ENCODE measurements at regions not wholly inside any gene's neighbourhood (a gene's known extent, or its start where the extent isn't known, plus 50 kb on each side); places are given as distances from the start of the nearest gene placed in this dataset.

DNA sequence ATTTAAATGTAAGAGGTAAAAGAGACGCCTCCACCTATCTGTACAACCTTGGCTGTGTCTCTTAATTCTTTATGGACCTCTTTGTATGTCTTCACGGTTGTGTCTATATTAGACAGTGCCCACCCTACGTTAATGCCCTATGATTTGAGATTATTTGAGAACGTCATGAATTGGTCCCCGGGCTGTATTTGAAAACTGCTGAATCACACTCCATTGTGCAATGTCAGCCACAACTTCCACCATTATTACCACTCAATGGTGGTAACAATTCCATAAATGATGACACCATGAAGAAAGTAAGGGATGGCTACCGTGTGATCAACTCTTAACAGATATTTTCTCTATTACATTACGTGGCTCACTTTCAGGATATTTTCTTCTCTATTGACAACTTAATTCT is 182.4 kb upstream of the RBFOX1 start:
- TF ChIP-seq TCF12 (IDR thresholded peaks at IDR 0.05; ENCODE audit: low read depth), result no peak
- TF ChIP-seq ZBTB7A (IDR thresholded peaks at IDR 0.05; ENCODE audit: low read depth), result no peak
- TF ChIP-seq, protein P1, sequence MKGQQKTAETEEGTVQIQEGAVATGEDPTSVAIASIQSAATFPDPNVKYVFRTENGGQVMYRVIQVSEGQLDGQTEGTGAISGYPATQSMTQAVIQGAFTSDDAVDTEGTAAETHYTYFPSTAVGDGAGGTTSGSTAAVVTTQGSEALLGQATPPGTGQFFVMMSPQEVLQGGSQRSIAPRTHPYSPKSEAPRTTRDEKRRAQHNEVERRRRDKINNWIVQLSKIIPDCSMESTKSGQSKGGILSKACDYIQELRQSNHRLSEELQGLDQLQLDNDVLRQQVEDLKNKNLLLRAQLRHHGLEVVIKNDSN (IDR thresholded peaks at IDR 0.05), result no peak
- no peak for TF ChIP-seq YY1 (IDR thresholded peaks at IDR 0.05; ENCODE audit: low read depth)
- no peak for TF ChIP-seq EP300 (IDR thresholded peaks at IDR 0.05; ENCODE audit: borderline replicate concordance)
- TF ChIP-seq CREB1 (IDR thresholded peaks at IDR 0.05; ENCODE audit: low read depth), result no peak
- no peak for TF ChIP-seq CEBPB (IDR thresholded peaks at IDR 0.05)
- TF ChIP-seq TEAD4 (IDR thresholded peaks at IDR 0.05), result no peak
- TF ChIP-seq RAD21 (IDR thresholded peaks at IDR 0.05; ENCODE audit: low read depth), result no peak
- TF ChIP-seq, protein P2, sequence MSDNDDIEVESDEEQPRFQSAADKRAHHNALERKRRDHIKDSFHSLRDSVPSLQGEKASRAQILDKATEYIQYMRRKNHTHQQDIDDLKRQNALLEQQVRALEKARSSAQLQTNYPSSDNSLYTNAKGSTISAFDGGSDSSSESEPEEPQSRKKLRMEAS (IDR thresholded peaks at IDR 0.05), result no peak
- TF ChIP-seq NFIC (IDR thresholded peaks at IDR 0.05), result no peak

DNA sequence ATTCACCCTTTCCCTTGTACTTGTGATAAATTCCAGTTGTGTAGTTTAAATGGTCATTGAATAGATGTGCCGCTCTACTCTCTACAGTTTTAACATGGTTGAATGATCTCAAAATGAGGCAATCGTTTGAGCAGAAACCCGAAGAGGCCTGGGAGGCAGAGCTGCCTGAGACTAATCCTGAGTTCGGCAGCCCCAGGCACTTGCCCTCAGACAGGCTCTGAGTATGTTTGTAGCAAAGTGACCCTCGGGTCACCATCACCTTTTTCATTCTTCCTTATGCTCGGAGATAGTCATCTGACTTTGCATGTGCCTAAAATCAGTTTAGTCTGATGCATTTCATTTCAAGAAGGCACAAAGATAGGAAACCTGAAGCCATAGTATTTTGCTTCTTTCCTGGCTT is 184.0 kb upstream of the RBFOX1 start:
- TF ChIP-seq CEBPB (IDR thresholded peaks at IDR 0.05) (no peak), NFIC (IDR thresholded peaks at IDR 0.05) (no peak), TAF1 (IDR thresholded peaks at IDR 0.05; ENCODE audit: low read depth) (no peak), TCF12 (IDR thresholded peaks at IDR 0.05; ENCODE audit: low read depth) (no peak), YY1 (IDR thresholded peaks at IDR 0.05; ENCODE audit: low read depth) (no peak), TEAD4 (IDR thresholded peaks at IDR 0.05) (no peak), EP300 (IDR thresholded peaks at IDR 0.05; ENCODE audit: borderline replicate concordance) (no peak), FOXM1 (IDR thresholded peaks at IDR 0.05; ENCODE audit: borderline replicate concordance, low read depth) (no peak), CREB1 (IDR thresholded peaks at IDR 0.05; ENCODE audit: low read depth) (no peak), ZBTB7A (IDR thresholded peaks at IDR 0.05; ENCODE audit: low read depth) (no peak), EGR1 (IDR thresholded peaks at IDR 0.05) (no peak), RAD21 (IDR thresholded peaks at IDR 0.05; ENCODE audit: low read depth) (no peak)
- TF ChIP-seq, protein P1 (IDR thresholded peaks at IDR 0.05), result no peak
- TF ChIP-seq, protein P3, sequence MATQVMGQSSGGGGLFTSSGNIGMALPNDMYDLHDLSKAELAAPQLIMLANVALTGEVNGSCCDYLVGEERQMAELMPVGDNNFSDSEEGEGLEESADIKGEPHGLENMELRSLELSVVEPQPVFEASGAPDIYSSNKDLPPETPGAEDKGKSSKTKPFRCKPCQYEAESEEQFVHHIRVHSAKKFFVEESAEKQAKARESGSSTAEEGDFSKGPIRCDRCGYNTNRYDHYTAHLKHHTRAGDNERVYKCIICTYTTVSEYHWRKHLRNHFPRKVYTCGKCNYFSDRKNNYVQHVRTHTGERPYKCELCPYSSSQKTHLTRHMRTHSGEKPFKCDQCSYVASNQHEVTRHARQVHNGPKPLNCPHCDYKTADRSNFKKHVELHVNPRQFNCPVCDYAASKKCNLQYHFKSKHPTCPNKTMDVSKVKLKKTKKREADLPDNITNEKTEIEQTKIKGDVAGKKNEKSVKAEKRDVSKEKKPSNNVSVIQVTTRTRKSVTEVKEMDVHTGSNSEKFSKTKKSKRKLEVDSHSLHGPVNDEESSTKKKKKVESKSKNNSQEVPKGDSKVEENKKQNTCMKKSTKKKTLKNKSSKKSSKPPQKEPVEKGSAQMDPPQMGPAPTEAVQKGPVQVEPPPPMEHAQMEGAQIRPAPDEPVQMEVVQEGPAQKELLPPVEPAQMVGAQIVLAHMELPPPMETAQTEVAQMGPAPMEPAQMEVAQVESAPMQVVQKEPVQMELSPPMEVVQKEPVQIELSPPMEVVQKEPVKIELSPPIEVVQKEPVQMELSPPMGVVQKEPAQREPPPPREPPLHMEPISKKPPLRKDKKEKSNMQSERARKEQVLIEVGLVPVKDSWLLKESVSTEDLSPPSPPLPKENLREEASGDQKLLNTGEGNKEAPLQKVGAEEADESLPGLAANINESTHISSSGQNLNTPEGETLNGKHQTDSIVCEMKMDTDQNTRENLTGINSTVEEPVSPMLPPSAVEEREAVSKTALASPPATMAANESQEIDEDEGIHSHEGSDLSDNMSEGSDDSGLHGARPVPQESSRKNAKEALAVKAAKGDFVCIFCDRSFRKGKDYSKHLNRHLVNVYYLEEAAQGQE (IDR thresholded peaks at IDR 0.05; ENCODE audit: low read depth), result no peak
- TF ChIP-seq, protein P2 (IDR thresholded peaks at IDR 0.05), result no peak

DNA sequence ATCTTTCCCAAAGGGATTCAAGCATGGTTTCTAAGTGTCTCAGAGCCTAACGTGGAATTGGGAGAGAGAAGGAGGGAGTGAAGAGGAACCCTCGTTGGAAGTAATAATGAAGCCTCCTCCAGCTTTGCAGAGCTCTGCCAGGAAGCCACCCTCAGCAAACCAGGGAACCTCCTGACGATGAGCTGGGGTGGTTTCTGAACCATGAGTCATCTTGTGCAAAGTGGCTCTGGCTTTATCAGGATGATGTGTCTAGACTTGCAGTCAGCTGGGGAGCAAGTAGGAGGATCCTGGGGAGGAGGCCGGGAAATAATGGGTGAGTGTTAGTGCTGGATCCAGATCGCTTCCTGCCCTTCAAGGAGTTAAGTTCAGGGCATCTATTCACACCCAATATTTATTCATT is 191.7 kb upstream of the RBFOX1 start:
- TF ChIP-seq TCF12 (IDR thresholded peaks at IDR 0.05; ENCODE audit: low read depth), result no peak
- no peak for TF ChIP-seq YY1 (IDR thresholded peaks at IDR 0.05; ENCODE audit: low read depth)
- TF ChIP-seq, protein P1 (IDR thresholded peaks at IDR 0.05), result no peak
- TF ChIP-seq CREB1 (IDR thresholded peaks at IDR 0.05; ENCODE audit: low read depth), result no peak
- TF ChIP-seq TAF1 (IDR thresholded peaks at IDR 0.05; ENCODE audit: low read depth), result no peak
- TF ChIP-seq CEBPB (IDR thresholded peaks at IDR 0.05), result no peak
- TF ChIP-seq TEAD4 (IDR thresholded peaks at IDR 0.05), result no peak
- TF ChIP-seq EP300 (IDR thresholded peaks at IDR 0.05; ENCODE audit: borderline replicate concordance), result no peak
- no peak for TF ChIP-seq NFIC (IDR thresholded peaks at IDR 0.05)
- TF ChIP-seq RAD21 (IDR thresholded peaks at IDR 0.05; ENCODE audit: low read depth), result no peak
- TF ChIP-seq, protein P3 (IDR thresholded peaks at IDR 0.05; ENCODE audit: low read depth), result no peak
- TF ChIP-seq, protein P2 (IDR thresholded peaks at IDR 0.05), result no peak
- no peak for TF ChIP-seq ZBTB7A (IDR thresholded peaks at IDR 0.05; ENCODE audit: low read depth)
- TF ChIP-seq FOXM1 (IDR thresholded peaks at IDR 0.05; ENCODE audit: borderline replicate concordance, low read depth), result no peak

DNA sequence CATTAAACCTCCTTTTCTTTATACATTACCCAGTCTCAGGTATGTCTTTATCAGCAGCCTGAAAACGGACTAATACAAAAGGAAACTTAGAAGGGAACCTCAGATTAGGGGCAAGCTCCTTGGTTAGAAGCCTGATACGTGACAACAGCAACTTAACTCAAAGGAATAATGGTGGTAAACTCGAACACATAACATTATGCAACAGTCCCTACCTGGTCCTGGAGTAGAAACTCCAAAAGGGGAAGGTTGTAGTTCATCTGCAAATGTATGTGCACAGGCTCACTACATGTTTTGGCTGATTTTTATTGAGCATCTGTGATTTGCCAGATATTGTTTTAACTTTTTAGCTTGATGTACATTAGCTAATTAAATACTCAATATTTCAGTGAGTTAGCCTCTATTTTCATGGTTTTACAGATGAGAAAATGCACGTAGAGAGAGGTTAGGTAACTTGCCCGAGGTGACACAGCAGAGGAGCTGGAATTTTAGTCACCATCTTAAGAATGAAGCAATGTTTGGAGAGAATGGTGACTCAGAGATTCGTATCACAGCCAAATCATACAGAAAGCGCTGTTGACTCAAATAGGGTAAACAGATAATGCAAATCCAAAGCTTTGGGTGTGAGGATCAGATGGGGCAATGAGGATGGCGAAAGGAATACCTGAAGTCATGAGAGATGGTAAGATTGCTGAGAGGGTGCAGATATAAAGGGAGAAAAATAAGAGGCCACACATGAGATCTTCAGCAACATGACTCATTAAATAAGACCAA is 194.9 kb upstream of the RBFOX1 start:
- no peak for TF ChIP-seq YY1 (IDR thresholded peaks at IDR 0.05; ENCODE audit: low read depth)
- no peak for TF ChIP-seq RAD21 (IDR thresholded peaks at IDR 0.05; ENCODE audit: low read depth)
- no peak for TF ChIP-seq EP300 (IDR thresholded peaks at IDR 0.05; ENCODE audit: borderline replicate concordance)
- no peak for TF ChIP-seq EGR1 (IDR thresholded peaks at IDR 0.05)
- TF ChIP-seq, protein P2 (IDR thresholded peaks at IDR 0.05), result no peak
- TF ChIP-seq ZBTB7A (IDR thresholded peaks at IDR 0.05; ENCODE audit: low read depth), result no peak
- TF ChIP-seq, protein P1 (IDR thresholded peaks at IDR 0.05), result no peak
- TF ChIP-seq TEAD4 (IDR thresholded peaks at IDR 0.05), result no peak
- TF ChIP-seq, protein P3 (IDR thresholded peaks at IDR 0.05; ENCODE audit: low read depth), result no peak
- TF ChIP-seq NFIC (IDR thresholded peaks at IDR 0.05), result no peak
- no peak for TF ChIP-seq CEBPB (IDR thresholded peaks at IDR 0.05)
- TF ChIP-seq FOXM1 (IDR thresholded peaks at IDR 0.05; ENCODE audit: borderline replicate concordance, low read depth), result no peak
- no peak for TF ChIP-seq CREB1 (IDR thresholded peaks at IDR 0.05; ENCODE audit: low read depth)
- TF ChIP-seq TAF1 (IDR thresholded peaks at IDR 0.05; ENCODE audit: low read depth), result no peak
- no peak for TF ChIP-seq TCF12 (IDR thresholded peaks at IDR 0.05; ENCODE audit: low read depth)

All from Ishikawa (cell line).